HUDEP-2 (cell line): ENCODE measurements at regions not wholly inside any gene's neighbourhood (a gene's known extent, or its start where the extent isn't known, plus 50 kb on each side); places are given as distances from the start of the nearest gene placed in this dataset.

Experiments
- DNase-seq, 76 experiments: peaks; one replicate each; lab custom pipeline; 2025; ENCODE audit not compliant: unreplicated experiment in 76 of 76; lab: John Stamatoyannopoulos, UW

GRCh38 chr4:23207059-23207458 lies 514.3 kb downstream of the GBA3 start:
- DNase-seq, result no peak

- no peak for DNase-seq
Measured at GRCh38 chr4:23202712-23203247, 510.0 kb downstream of the GBA3 start.

DNA sequence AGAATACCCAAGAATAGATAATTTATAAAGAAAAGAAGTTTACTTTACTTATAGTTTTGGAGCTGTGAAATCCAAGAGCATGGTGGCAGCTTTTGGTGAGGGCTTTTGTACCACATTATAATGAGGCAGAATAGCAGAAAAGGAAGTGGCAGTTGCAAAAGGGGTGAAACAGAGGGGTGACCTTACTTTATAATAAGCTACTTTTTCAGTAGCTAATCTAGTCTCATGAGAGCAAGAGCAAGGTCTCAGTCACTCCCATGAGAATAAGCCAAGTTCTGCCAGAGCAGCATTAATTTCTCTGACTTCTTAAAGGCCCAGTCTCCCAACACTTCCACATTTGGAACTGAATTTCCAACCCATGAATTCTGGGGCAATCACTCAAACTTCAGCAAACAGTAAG lies 502.0 kb downstream of the GBA3 start:
- DNase-seq, result no peak

GRCh38 chr4:23174179-23174578 lies 481.4 kb downstream of the GBA3 start:
- DNase-seq, result no peak

DNA sequence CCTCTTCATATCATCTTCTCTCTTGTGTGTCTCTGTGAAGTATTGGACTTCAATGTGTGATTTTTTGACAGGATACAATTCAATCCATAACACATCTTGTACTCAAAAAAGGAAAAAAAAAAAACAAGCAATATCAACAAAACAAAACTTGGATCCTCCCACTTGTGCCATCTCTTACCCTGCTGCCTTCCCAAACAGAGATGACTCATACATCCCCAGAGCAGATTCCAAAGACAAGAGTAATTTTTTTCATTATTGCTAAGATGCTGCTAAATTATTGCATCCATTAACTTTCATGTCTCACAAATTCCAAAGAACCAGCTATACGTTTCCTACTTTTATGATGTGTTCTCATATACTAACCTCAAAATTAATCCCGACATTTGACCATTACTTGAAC lies 479.2 kb downstream of the GBA3 start:
- no peak for DNase-seq

DNA sequence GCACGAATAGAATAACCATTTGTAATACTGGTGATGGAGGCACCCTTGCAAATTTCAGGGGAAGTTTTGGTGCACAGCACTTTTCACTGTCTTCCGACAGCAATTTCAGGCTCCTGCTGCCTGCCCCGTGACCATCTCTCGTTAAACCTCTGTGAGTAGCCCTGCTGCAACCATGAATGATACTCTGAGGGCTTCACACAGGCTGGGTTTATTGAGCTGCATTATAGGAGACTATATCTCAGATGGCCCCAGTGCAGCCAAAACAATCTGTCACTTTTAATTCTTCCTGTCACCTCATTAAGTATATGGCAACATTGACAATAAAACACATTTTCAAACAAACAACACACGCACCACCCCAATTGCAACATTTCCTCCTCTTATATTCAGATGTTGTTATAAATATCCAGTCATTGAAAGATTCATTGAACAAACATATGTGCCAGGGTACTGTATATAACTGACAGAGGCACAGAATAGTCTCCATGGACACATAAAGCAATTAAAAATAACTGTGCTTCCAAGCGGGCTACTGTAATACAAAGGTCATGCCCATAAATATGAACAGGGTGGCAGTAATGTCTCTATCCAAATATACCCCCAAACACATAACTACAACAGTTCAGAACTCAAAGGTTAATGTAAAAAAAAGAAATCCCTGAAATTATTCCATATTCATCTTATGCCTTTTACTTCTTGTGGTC lies 477.0 kb downstream of the GBA3 start:
- no peak for DNase-seq

DNA sequence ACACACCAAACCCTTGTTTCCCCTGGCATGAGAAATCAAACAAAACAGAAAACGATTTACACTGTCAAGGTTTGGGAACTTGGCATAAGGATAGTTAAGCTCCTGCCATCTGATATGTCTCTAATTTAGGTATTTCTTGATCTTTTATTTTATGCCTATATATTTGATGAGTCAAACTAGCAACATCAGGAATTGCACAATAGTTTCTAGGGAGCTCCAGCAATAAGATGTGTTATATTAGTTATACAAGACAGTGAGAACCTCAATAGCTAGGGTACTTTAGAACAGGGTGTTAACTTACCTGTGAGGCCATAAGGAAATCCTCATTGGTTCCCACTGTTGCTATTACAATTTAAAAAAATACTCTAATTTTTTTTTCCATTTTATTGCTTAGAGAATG lies 474.2 kb downstream of the GBA3 start:
- no peak for DNase-seq

DNA sequence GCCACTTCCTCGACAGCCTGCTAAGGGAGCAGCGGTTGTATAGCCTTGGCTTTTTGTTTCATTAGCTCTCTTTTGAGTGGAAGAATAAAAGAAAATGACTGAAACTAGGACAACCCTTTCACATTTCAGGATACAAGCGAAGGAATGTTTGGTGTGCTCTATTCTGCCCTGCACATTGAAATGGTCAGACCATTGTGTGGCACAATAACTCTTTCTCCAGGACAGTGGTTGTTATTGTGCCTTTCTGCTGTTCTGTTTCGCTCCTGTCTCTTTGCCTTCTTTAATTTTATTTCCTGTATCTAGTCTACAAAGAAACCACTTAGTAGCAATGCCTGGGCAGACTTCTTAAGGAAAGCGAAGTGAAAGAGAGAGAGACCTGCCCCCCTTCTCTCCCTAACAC lies 473.7 kb downstream of the GBA3 start:
- no peak for DNase-seq

- no peak for DNase-seq
Measured at GRCh38 chr4:23165669-23166068, 472.9 kb downstream of the GBA3 start.

DNA sequence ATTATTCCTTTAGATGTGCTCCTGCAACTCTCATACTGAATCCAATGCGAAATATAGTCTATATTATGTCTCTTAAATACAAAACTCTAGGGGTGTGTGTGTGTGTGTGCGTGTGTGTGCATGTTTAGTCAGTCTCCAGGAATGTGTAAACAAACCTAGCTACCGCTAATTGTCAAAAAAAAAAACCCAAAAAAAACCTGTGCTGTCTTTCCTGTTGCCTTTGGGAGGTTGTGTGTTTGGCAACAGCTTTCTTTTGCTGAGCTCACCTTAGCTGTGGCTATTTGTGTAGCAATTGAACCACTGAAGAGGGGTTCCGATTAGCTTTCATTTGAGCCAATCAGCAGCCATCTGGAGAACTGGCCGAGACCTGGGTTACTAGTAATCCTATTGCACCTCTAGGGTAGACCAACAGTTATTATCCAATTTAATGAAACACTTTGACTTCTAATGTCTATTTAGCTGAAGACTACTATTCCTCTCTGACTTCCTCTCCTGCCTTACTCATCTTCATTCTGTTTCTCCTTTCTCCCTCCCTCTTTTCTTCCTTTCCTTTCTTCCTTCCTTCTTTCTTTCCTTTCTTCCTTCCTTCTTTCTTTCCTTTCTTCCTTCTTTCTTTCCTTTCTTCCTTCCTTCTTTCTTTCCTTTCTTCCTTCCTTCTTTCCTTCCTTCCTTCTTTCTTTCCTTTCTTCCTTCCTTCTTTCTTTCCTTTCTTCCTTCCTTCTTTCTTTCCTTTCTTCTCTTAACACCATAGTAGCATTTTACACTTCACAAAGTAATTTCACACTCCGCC lies 471.1 kb downstream of the GBA3 start:
- no peak for DNase-seq

GRCh38 chr4:23162275-23162674 lies 469.5 kb downstream of the GBA3 start:
- no peak for DNase-seq

GRCh38 chr4:23161787-23162186 lies 469.1 kb downstream of the GBA3 start:
- DNase-seq, result no peak

- DNase-seq, result no peak
Measured at GRCh38 chr4:23153076-23153475, 460.3 kb downstream of the GBA3 start.

DNA sequence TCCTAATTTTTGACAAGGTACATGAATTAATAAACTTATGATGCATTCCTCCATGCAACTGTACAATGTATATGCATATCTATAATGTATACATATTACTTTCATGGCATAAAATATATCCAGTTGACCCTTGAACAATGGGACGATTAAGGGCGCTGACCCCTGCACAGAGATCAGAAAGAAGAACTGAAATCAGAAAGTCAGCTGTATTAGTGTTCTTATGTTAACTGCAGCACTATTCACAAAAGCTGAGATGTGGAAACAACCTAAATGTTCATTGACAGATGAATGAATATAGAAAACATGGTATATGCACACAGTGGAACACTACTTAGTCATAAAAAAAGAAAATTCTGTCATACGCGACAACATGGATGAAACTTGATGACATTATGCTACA lies 457.1 kb downstream of the GBA3 start:
- no peak for DNase-seq

DNA sequence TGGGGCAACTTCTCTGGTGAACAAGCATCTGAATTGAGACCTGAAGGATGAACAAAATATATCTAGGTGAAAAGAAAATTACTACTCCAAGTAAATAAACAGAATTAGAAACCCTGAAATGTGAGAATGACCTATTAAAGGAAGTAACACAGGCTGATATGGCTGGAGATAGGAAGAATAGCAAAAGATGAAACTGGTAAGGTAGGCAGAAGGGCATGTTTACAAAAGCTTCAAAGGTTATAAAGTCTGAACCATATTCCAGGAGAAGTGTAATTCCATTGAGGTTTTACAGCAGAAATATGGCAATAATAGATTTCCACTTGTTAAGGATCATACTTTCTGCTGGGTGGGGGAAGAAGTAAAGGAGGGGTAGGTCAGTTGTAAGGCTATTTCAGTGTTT lies 452.0 kb downstream of the GBA3 start:
- no peak for DNase-seq

- DNase-seq, result peak in 7 of 76 experiments; percentile 0 to 12 (median 1)
Measured at GRCh38 chr4:23135792-23136645, 443.3 kb downstream of the GBA3 start.

DNA sequence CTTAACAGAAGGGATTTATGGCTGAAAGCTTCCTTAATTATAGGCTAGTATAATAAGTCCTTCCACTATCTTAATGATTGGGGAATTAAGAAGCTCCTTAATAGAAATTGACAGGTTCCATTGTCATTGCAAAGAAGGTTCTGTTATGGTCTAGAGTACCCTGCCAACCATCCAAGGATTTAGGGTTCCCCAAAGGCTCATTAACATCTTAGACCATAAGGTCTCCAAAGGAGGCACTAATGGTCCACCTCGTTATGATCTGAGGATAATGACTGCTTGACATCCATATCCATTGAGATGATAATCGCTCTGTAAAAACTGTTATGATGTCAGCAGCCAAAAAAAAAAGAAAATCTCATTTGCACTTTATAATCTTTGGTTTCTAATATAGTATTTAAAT lies 441.6 kb downstream of the GBA3 start:
- DNase-seq, result no peak

- no peak for DNase-seq
Measured at GRCh38 chr4:23130845-23131244, 438.1 kb downstream of the GBA3 start.

DNA sequence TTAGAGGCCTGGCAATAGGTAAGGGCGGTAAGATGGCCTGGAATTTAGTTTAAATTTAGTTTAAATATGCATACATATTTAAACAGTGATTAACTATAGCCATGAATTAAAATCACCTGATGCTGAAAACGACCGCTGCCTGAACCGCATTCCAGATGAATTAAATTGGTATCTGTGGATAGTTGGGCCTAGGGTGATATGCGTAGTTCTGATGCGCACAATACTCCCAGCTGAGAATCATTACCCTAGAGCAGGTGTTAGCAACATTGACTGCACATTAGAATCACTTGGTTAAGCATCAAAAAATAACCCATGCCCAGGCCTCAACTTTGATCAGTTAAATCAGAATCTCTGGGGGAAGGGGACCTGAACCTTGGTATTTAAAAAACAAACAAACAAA lies 432.4 kb downstream of the GBA3 start:
- no peak for DNase-seq

DNA sequence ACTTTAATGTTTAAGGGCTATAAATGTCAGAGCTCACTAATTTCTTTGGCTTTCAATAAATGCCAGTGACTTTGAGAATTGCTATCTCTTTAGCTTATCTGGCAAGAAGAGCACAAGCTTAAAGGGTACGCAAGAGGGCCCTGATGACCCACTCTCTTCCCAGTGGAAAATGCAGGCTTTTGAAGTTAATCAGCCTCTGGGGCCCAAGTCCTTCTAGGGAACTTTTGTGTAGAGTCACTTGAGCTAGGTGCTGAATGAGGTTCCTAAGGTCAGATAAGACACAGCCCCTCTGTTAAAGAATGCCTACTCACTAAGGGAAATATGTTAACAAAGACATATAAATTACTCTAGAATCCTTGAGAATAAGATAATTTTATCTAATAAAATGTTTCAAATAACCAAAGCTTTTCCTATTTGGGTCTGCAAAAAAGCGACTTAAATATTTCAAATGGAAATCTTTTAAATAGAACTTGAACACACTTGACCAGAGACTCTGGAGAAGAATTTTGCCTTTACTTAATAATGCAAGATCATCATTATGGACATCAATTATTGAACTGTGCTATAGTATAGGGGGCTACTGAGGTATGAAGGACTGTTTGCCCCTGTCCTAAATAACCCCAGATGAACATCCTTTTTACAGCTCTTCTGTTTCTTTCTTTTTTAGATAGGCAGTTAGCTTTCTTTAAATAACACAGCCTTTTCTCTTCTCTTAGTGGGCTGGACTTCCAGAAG lies 430.1 kb downstream of the GBA3 start:
- DNase-seq, result no peak
